ENCODE measurements at regions not wholly inside any gene's neighbourhood (a gene's known extent, or its start where the extent isn't known, plus 50 kb on each side); places are given as distances from the start of the nearest gene placed in this dataset.

DNA sequence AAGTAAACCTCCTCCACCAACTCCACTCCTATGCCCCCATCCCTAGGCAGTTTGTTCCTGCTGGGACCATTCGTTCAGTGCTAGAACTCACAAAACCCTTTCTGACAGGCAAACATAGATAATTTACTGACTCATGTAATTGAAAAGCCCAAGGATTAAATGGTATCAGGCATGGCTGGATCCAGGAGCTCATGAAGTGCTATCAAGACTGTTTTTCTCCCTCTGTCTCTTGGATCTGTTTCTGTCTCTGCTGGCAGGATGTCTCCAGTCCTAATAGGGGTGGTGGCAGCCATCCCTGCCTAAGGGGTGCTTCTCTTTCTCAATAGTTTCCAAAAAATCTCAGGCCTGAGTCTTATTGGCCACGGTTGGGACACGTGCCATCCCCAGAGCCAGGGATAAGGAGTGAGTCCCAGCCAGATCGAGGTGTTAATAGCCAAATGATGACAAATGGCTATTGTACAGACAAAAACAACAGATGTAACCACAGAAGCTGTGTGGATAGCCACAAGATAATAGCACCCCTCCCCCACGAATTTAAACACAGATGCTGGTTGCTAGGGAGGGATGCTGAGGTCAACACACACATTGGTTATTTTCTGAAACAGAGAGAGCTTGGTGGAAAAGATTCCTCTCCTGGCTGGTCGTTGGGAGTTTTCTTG lies 168.6 kb downstream of the SHQ1 start:
- ChIA-PET CTCF (no interaction called here), POLR2A (ENCODE audit: unreplicated experiment) (no interaction called here)
- TF ChIP-seq EZH2 (IDR thresholded peaks at IDR 0.05; ENCODE audit: low read depth): no peak
- TF ChIP-seq, protein P1, sequence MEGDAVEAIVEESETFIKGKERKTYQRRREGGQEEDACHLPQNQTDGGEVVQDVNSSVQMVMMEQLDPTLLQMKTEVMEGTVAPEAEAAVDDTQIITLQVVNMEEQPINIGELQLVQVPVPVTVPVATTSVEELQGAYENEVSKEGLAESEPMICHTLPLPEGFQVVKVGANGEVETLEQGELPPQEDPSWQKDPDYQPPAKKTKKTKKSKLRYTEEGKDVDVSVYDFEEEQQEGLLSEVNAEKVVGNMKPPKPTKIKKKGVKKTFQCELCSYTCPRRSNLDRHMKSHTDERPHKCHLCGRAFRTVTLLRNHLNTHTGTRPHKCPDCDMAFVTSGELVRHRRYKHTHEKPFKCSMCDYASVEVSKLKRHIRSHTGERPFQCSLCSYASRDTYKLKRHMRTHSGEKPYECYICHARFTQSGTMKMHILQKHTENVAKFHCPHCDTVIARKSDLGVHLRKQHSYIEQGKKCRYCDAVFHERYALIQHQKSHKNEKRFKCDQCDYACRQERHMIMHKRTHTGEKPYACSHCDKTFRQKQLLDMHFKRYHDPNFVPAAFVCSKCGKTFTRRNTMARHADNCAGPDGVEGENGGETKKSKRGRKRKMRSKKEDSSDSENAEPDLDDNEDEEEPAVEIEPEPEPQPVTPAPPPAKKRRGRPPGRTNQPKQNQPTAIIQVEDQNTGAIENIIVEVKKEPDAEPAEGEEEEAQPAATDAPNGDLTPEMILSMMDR (conservative IDR thresholded peaks at IDR 0.05): no peak

DNA sequence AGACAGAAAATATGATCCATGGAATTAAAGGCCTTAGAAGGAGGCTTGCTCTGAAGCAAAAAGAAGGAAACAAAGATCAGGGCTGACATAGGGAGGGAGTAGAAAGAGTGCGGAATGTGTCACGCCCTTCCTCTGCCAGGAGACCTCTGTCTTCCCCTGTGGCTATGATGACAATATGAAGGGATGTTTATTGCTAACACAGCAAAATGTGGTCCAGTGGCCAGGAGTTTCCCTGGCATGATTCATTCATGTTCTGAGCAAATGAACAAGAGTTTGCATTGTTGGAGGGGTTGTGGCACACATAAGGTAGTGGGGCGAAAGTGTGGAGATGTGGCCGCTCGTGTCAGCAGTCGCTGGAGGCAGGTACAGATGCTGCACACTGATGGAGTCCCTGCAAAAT lies 169.4 kb downstream of the SHQ1 start:
- ChIA-PET CTCF (no interaction called here), POLR2A (ENCODE audit: unreplicated experiment) (no interaction called here)
- Histone ChIP-seq H3K36me3 (ENCODE audit: low read depth) (no peaks in the 10 kb centered on the region), H3K4me3 (no peak overlapping the region), H4K20me1 (ENCODE audit: insufficient read depth) (no peaks in the 10 kb centered on the region), H2AFZ (no peak overlapping the region), H3K4me1 (replicated peaks; ENCODE audit: insufficient read depth) (peaks cover 5% of the 10 kb centered on the region; the same call in 1 of the 2 replicates), H3F3A (ENCODE audit: insufficient read depth, low read depth) (no peaks in the 10 kb centered on the region), H3K27me3 (ENCODE audit: insufficient read depth, low read depth) (no peaks in the 10 kb centered on the region), H3K79me2 (ENCODE audit: low read depth) (no peaks in the 10 kb centered on the region), H3K27ac (no peak overlapping the region), H3K9me2 (ENCODE audit: insufficient read depth) (no peaks in the 10 kb centered on the region), H3K9me3 (ENCODE audit: insufficient read depth, low read depth) (no peaks in the 10 kb centered on the region; the same call in 1 of the 2 replicates), H3K4me2 (no peak overlapping the region)
- TF ChIP-seq, protein P1 (conservative IDR thresholded peaks at IDR 0.05): no peak
- no peak for TF ChIP-seq EZH2 (IDR thresholded peaks at IDR 0.05; ENCODE audit: low read depth)
- intact Hi-C loops (cut with micrococcal nuclease; ENCODE audit: unreplicated experiment): no loop called here
- DNase-seq: peak in 1 of 2 experiments; percentile 33
- no TSS peak for BruUV-seq (replicated peaks)

More for the DNA sequence above, 168.6 kb downstream of the SHQ1 start:
- Histone ChIP-seq H3K4me2 (no peak overlapping the region), H3K9me3 (ENCODE audit: insufficient read depth, low read depth) (no peaks in the 10 kb centered on the region; the same call in 1 of the 2 replicates), H4K20me1 (ENCODE audit: insufficient read depth) (no peaks in the 10 kb centered on the region), H3K27ac (no peak overlapping the region), H3K4me1 (replicated peaks; ENCODE audit: insufficient read depth) (peaks cover 5% of the 10 kb centered on the region; the same call in 1 of the 2 replicates), H3K79me2 (ENCODE audit: low read depth) (no peaks in the 10 kb centered on the region), H3K36me3 (ENCODE audit: low read depth) (no peaks in the 10 kb centered on the region), H3K27me3 (ENCODE audit: insufficient read depth, low read depth) (no peaks in the 10 kb centered on the region), H2AFZ (no peak overlapping the region), H3K9me2 (ENCODE audit: insufficient read depth) (no peaks in the 10 kb centered on the region), H3K4me3 (no peak overlapping the region), H3F3A (ENCODE audit: insufficient read depth, low read depth) (no peaks in the 10 kb centered on the region)
- intact Hi-C loops (cut with micrococcal nuclease; ENCODE audit: unreplicated experiment): no loop called here
- no peak for DNase-seq
- BruUV-seq (replicated peaks): no TSS peak

DNA sequence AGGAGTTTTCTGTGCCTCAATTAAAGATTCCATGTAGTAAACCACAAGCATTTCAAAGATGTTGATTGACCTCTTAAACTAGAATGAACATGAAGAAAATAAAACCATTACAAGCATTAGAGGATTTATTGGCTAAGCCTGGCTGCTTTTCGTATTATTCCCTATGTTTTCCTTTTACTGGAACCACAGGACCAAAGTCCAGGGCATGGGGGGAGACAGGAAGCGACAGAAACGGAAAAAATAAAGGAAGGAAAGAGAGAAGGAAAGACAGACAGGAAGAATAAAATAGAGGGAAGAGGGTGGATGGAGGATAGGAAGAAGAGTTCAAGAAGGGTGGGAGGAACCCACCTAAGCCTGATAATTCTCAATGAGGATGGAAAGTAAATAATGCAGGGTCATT lies 169.9 kb downstream of the SHQ1 start:
- no peaks in the 10 kb centered on the region for H3K9me2 ChIP-seq (ENCODE audit: insufficient read depth)
- no peaks in the 10 kb centered on the region for H4K20me1 ChIP-seq (ENCODE audit: insufficient read depth)
- TF ChIP-seq, protein P1 (conservative IDR thresholded peaks at IDR 0.05): no peak
- no peak for TF ChIP-seq EZH2 (IDR thresholded peaks at IDR 0.05; ENCODE audit: low read depth)
- no peak overlapping the region for H3K4me3 ChIP-seq
- no peaks in the 10 kb centered on the region for H3K27me3 ChIP-seq (ENCODE audit: insufficient read depth, low read depth)
- CTCF ChIA-PET: no interaction called here
- no peaks in the 10 kb centered on the region; the same call in 1 of the 2 replicates for H3K9me3 ChIP-seq (ENCODE audit: insufficient read depth, low read depth)
- H3K79me2 ChIP-seq (ENCODE audit: low read depth): no peaks in the 10 kb centered on the region
- H3K4me2 ChIP-seq: no peak overlapping the region
- H3K4me1 ChIP-seq (replicated peaks; ENCODE audit: insufficient read depth): peaks cover 5% of the 10 kb centered on the region; the same call in 1 of the 2 replicates
- no TSS peak for BruUV-seq (replicated peaks)
- POLR2A ChIA-PET (ENCODE audit: unreplicated experiment): no interaction called here
- intact Hi-C loops (cut with micrococcal nuclease; ENCODE audit: unreplicated experiment): no loop called here
- H2AFZ ChIP-seq: no peak overlapping the region
- no peaks in the 10 kb centered on the region for H3K36me3 ChIP-seq (ENCODE audit: low read depth)
- no peak for DNase-seq
- H3K27ac ChIP-seq: no peak overlapping the region
- H3F3A ChIP-seq (ENCODE audit: insufficient read depth, low read depth): no peaks in the 10 kb centered on the region
